ENCODE measurements at regions not wholly inside any gene's neighbourhood (a gene's known extent, or its start where the extent isn't known, plus 50 kb on each side); places are given as distances from the start of the nearest gene placed in this dataset.

- no peak for DNase-seq
Observed at GRCh38 chr4:22921936-22922335, 229.2 kb downstream of the GBA3 start.

- DNase-seq, result no peak
Observed at GRCh38 chr4:22911285-22911684, 218.5 kb downstream of the GBA3 start.

- DNase-seq, result no peak
Observed at GRCh38 chr4:22910200-22910599, 217.5 kb downstream of the GBA3 start.

- DNase-seq, result no peak
Observed at GRCh38 chr4:22906045-22906444, 213.3 kb downstream of the GBA3 start.

- DNase-seq, result no peak
Observed at GRCh38 chr4:22903913-22904312, 211.2 kb downstream of the GBA3 start.

- no peak for DNase-seq
Observed at GRCh38 chr4:22901631-22902030, 208.9 kb downstream of the GBA3 start.

- no peak for DNase-seq
Observed at GRCh38 chr4:22900876-22901275, 208.1 kb downstream of the GBA3 start.

- no peak for DNase-seq
Observed at GRCh38 chr4:22897520-22898108, 204.9 kb downstream of the GBA3 start.

- no peak for DNase-seq
Observed at GRCh38 chr4:22895482-22895881, 202.7 kb downstream of the GBA3 start.

GRCh38 chr4:22884157-22884556 is 191.4 kb downstream of the GBA3 start:
- no peak for DNase-seq

GRCh38 chr4:22881411-22881810 is 188.7 kb downstream of the GBA3 start:
- no peak for DNase-seq

GRCh38 chr4:22877486-22878052 is 184.8 kb downstream of the GBA3 start:
- DNase-seq, result peak; percentile 39

GRCh38 chr4:22876270-22876669 is 183.5 kb downstream of the GBA3 start:
- no peak for DNase-seq

- DNase-seq, result no peak
Observed at GRCh38 chr4:22875587-22876257, 183.0 kb downstream of the GBA3 start.

GRCh38 chr4:22874334-22874912 is 181.7 kb downstream of the GBA3 start:
- no peak for DNase-seq

GRCh38 chr4:22873899-22874298 is 181.2 kb downstream of the GBA3 start:
- no peak for DNase-seq

GRCh38 chr4:22870847-22871449 is 178.2 kb downstream of the GBA3 start:
- no peak for DNase-seq

GRCh38 chr4:22869235-22869634 is 176.5 kb downstream of the GBA3 start:
- DNase-seq, result no peak

All from right hindlimb (tissue), 1 donor.